Progenitor cell of endocrine pancreas (in vitro differentiated cells): ENCODE measurements at regions not wholly inside any gene's neighbourhood (a gene's known extent, or its start where the extent isn't known, plus 50 kb on each side); places are given as distances from the start of the nearest gene placed in this dataset.

ENCODE experiments used
- DNase-seq: peaks from one replicate; pipeline ENCODE4 v3.0.0; 2021; ENCODE audit warnings: low spot score; ENCODE audit not compliant: unreplicated experiment
- H3K27ac Mint-ChIP-seq: 2 replicates; pipeline ENCODE4 v1.8.0; 2021; ENCODE audit warnings: mild to moderate bottlenecking, moderate library complexity, mixed read lengths
- H3K27me3 Mint-ChIP-seq: 2 replicates; pipeline ENCODE4 v1.8.0; 2021; ENCODE audit warnings: mixed read lengths
- H3K36me3 Mint-ChIP-seq: 2 replicates; pipeline ENCODE4 v1.8.0; 2022; ENCODE audit warnings: mixed read lengths; ENCODE audit not compliant: insufficient read depth
- H3K4me1 Mint-ChIP-seq: 2 replicates; pipeline ENCODE4 v1.8.0; 2021; ENCODE audit warnings: low read depth, mixed read lengths
- H3K4me3 Mint-ChIP-seq: 2 replicates; pipeline ENCODE4 v1.8.0; 2021; ENCODE audit warnings: low read depth, mild to moderate bottlenecking, moderate library complexity, mixed read lengths
- H3K9me3 Mint-ChIP-seq: 2 replicates; pipeline ENCODE4 v1.8.0; 2021; ENCODE audit warnings: low read depth, mixed read lengths
- TF ChIP-seq, protein P1 (sequence below): fragments of 200-600 bp; sonication (generic); IDR thresholded peaks from one replicate; pipeline ENCODE4 v1.5.0; 2021; ENCODE audit warnings: antibody characterized with exemption, mild to moderate bottlenecking; ENCODE audit not compliant: unreplicated experiment

DNA sequence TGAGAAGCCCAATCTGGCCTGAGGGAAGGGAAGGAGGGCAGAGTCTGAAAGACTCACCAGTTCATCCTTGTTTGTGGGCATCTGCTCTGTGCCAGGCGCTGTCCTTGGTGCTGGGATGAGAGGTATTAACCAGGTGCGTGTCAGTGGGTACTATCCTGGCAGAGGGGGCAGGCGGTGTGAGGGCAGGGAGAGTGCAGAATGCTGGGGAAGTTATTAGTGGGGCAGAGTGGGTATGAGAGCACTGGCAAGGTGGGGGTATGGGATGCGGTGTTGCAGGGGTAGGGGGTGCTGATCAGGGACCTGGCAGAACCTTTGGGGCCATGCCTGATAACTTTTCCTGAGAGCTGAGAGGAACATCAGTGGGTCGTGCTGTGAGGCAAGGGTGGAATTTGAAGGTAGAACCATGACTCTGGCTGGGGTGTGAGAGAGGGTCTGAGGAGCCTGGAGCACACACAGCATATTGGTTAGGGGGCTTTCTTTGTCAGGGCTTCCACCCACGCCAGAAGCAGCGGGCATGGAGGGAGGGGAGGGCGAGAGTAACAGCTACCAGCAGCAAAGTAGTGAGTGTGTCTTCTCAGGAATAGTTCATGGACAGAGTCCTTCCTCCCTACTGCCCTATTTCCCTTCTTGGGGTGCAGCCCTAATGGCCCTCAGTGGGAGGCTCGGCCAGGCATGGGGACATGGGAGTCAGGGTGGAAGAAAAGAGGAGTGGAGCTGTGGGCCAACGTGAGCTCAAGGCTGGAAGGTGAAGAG lies 290.7 kb downstream of the CYP26B1 start:
- H3K27me3 Mint-ChIP-seq, result peaks cover 29% of the 10 kb centered on the region
- TF ChIP-seq, protein P1, sequence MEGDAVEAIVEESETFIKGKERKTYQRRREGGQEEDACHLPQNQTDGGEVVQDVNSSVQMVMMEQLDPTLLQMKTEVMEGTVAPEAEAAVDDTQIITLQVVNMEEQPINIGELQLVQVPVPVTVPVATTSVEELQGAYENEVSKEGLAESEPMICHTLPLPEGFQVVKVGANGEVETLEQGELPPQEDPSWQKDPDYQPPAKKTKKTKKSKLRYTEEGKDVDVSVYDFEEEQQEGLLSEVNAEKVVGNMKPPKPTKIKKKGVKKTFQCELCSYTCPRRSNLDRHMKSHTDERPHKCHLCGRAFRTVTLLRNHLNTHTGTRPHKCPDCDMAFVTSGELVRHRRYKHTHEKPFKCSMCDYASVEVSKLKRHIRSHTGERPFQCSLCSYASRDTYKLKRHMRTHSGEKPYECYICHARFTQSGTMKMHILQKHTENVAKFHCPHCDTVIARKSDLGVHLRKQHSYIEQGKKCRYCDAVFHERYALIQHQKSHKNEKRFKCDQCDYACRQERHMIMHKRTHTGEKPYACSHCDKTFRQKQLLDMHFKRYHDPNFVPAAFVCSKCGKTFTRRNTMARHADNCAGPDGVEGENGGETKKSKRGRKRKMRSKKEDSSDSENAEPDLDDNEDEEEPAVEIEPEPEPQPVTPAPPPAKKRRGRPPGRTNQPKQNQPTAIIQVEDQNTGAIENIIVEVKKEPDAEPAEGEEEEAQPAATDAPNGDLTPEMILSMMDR, result no peak
- no peak overlapping the region for H3K27ac Mint-ChIP-seq
- DNase-seq, result no peak
- H3K4me1 Mint-ChIP-seq, result no peaks in the 10 kb centered on the region
- no peak overlapping the region for H3K4me3 Mint-ChIP-seq
- H3K36me3 Mint-ChIP-seq, result no peaks in the 10 kb centered on the region
- H3K9me3 Mint-ChIP-seq, result peaks cover 6% of the 10 kb centered on the region

DNA sequence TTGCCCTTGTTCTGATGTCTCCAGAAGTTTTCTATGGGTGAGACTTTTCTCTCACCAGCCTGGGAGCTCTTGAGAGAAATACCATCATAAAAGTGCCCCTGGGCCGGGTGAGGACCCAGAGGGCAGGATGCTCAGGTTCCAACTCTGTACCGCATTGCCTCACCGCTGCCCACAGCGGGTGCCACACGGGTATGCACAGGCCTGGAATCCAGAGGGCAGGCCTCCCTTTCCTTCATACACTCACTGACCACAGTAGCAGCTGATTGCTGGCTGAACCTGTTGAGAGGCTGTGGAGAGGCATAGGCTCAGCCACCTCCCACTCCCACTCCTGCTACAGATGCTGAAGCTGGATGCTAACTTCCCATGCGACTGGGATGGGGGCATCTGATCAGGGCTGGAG lies 293.8 kb downstream of the CYP26B1 start:
- no peaks in the 10 kb centered on the region for H3K4me1 Mint-ChIP-seq
- H3K4me3 Mint-ChIP-seq, result no peak overlapping the region
- peaks cover 14% of the 10 kb centered on the region for H3K27me3 Mint-ChIP-seq
- H3K27ac Mint-ChIP-seq, result no peak overlapping the region
- no peaks in the 10 kb centered on the region for H3K36me3 Mint-ChIP-seq
- peaks cover 6% of the 10 kb centered on the region for H3K9me3 Mint-ChIP-seq
- DNase-seq, result no peak
- TF ChIP-seq, protein P1, result no peak

DNA sequence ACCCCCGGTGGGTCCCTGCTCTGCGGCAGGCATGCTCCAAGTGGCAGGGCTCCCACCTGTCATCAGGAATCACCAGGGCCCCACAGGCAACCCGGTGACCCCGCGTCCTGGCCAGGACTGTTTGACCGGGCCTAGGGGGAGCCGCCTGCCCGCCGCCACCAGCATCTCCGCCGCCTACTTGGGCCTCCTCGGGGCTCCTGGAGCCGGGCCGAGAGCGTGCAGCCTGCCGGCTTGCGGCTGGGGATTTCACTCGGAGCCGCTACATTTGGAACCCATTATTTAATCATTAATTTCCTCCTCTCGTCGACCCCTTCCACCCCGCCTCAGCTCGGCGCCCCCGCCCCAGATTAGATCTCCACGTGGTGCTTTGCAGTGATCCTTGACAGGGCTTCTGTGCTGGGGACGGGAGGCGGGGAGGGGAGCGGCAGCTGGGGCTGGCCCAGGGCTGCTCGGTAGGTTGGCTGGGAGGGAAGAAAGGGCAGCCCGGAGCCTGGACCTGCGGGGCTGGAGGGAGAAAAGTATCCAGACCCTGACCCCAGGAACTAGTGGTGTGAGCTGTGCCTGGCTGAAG lies 295.4 kb downstream of the CYP26B1 start:
- TF ChIP-seq, protein P1, result no peak
- Mint-ChIP-seq H3K27ac (no peak overlapping the region), H3K4me3 (no peak overlapping the region), H3K27me3 (peaks cover 11% of the 10 kb centered on the region), H3K9me3 (peaks cover 6% of the 10 kb centered on the region), H3K36me3 (no peaks in the 10 kb centered on the region), H3K4me1 (no peaks in the 10 kb centered on the region)
- DNase-seq, result no peak

GRCh38 chr2:71851094-71851750 lies 296.4 kb downstream of the CYP26B1 start:
- DNase-seq, result no peak
- TF ChIP-seq, protein P1, result no peak
- Mint-ChIP-seq H3K4me3 (no peak overlapping the region), H3K4me1 (no peaks in the 10 kb centered on the region), H3K36me3 (no peaks in the 10 kb centered on the region), H3K9me3 (peaks cover 6% of the 10 kb centered on the region), H3K27ac (no peak overlapping the region), H3K27me3 (peaks cover 11% of the 10 kb centered on the region)

DNA sequence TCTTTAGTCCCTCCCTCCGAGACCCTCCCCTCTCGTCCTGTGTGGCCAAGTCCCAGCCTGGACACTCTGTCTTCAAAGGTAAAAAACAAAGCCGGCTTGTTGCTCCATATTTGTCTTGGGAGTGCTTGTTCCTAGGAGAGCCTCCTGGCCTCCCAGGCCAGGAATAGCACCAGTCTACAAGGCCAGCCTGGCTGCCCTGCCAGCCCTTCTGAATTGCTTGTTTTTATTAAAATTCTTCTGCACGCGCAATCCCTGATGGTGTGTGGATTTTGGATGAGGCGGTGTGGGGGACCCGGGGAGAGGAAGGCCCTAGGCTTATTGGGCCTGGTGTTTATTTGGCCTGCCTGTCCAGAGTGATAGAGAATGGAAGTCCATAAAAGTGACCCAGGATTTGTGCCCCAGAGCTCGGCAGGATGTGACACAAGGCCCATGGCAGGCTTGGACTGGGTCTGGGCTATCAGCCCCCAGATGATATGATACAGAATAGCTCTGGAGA lies 297.3 kb downstream of the CYP26B1 start:
- Mint-ChIP-seq H3K27me3 (peaks cover 11% of the 10 kb centered on the region), H3K36me3 (no peaks in the 10 kb centered on the region), H3K4me3 (no peak overlapping the region), H3K4me1 (no peaks in the 10 kb centered on the region), H3K9me3 (no peaks in the 10 kb centered on the region), H3K27ac (no peak overlapping the region)
- TF ChIP-seq, protein P1, result no peak
- no peak for DNase-seq
